ENCODE measurements at regions not wholly inside any gene's neighbourhood (a gene's known extent, or its start where the extent isn't known, plus 50 kb on each side); places are given as distances from the start of the nearest gene placed in this dataset.

GRCh38 chr15:98163319-98164045 lies 203.0 kb downstream of the ARRDC4 start:
- TF ChIP-seq CTCF (IDR thresholded peaks at IDR 0.05) (no peak), EP300 (IDR thresholded peaks at IDR 0.05) (no peak), POLR2A (IDR thresholded peaks at IDR 0.05) (no peak)

All from gastroesophageal sphincter (tissue), 3 donors.